IMR-90 (cell line): ENCODE measurements at regions not wholly inside any gene's neighbourhood (a gene's known extent, or its start where the extent isn't known, plus 50 kb on each side); places are given as distances from the start of the nearest gene placed in this dataset.

ENCODE experiments used
- CEBPB ChIP-seq: IDR thresholded peaks from 2 replicates; pipeline ENCODE4 v1.6.1; 2012; ENCODE audit warnings: low read depth, low read length, improper control_type of control experiment
- MXI1 ChIP-seq: IDR thresholded peaks from 2 replicates; pipeline ENCODE4 v1.6.1; 2012; ENCODE audit warnings: low read depth, mild to moderate bottlenecking, low read length, moderate library complexity, borderline replicate concordance
- POLR2A ChIP-seq: IDR thresholded peaks from 2 replicates; pipeline ENCODE4 v1.6.1; 2012; ENCODE audit warnings: mild to moderate bottlenecking, low read depth, low read length
- RCOR1 ChIP-seq: IDR thresholded peaks from 2 replicates; pipeline ENCODE4 v1.6.1; 2012; ENCODE audit warnings: mild to moderate bottlenecking, low read length, improper control_type of control experiment; ENCODE audit not compliant: insufficient replicate concordance
- RFX5 ChIP-seq: IDR thresholded peaks from 2 replicates; pipeline ENCODE4 v1.8.0; 2012; ENCODE audit warnings: low read depth, mild to moderate bottlenecking, low read length, moderate library complexity
- SMC3 ChIP-seq: fragments of 150-350 bp; IDR thresholded peaks from 2 replicates; pipeline ENCODE4 v1.6.1; 2016; ENCODE audit warnings: low read depth, mild to moderate bottlenecking, antibody characterized with exemption, low read length, moderate library complexity
- TF ChIP-seq, protein P1 (sequence below): conservative IDR thresholded peaks from 2 replicates; pipeline ENCODE4 v1.5.1; 2012; ENCODE audit warnings: mild to moderate bottlenecking, low read depth, low read length, improper control_type of control experiment

DNA sequence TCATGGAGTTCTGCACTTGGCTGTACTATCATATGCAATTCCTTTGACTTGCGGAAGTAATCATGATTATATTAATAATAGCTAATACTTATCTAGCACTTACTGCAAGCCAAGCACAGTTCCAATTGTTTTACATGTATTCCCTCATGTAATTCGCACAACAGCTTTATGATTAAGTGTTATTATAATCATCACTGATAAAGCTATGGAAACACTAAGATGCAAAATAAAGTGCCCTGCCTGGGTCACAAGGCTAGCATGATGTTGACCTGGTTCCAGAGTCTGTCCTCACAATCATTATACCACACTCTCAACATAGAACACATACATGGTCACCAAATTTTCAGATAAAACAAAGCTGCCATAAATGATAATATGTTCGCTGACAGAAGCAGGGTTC lies 234.6 kb downstream of the FMR1NB start:
- TF ChIP-seq POLR2A, result no peak
- TF ChIP-seq, protein P1, sequence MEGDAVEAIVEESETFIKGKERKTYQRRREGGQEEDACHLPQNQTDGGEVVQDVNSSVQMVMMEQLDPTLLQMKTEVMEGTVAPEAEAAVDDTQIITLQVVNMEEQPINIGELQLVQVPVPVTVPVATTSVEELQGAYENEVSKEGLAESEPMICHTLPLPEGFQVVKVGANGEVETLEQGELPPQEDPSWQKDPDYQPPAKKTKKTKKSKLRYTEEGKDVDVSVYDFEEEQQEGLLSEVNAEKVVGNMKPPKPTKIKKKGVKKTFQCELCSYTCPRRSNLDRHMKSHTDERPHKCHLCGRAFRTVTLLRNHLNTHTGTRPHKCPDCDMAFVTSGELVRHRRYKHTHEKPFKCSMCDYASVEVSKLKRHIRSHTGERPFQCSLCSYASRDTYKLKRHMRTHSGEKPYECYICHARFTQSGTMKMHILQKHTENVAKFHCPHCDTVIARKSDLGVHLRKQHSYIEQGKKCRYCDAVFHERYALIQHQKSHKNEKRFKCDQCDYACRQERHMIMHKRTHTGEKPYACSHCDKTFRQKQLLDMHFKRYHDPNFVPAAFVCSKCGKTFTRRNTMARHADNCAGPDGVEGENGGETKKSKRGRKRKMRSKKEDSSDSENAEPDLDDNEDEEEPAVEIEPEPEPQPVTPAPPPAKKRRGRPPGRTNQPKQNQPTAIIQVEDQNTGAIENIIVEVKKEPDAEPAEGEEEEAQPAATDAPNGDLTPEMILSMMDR, result no peak
- no peak for TF ChIP-seq RCOR1
- no peak for TF ChIP-seq SMC3
- no peak for TF ChIP-seq CEBPB
- TF ChIP-seq MXI1, result no peak
- no peak for TF ChIP-seq RFX5
